Coronary artery (tissue), 2 donors: ENCODE measurements at regions not wholly inside any gene's neighbourhood (a gene's known extent, or its start where the extent isn't known, plus 50 kb on each side); places are given as distances from the start of the nearest gene placed in this dataset.
"Not testable (repeated sequence)": the region's sequence is repeated elsewhere in the genome, so short reads cannot be mapped to it uniquely, and the experiment has no call there.

Source experiments
- DNase-seq: peaks from one replicate; pipeline ENCODE4 v3.0.0-alpha.2; 2017; ENCODE audit warnings: low spot score
- H3K27ac ChIP-seq, 2 donors: fragments of 200-600 bp; sonication (generic); one replicate each; pipeline ENCODE4 v1.5.1; 2016 to 2019
- H3K4me3 ChIP-seq: fragments of 200-600 bp; sonication (generic); 2 replicates; pipeline ENCODE4 v1.5.1; 2016; ENCODE audit warnings: mild to moderate bottlenecking, moderate library complexity
- CTCF ChIP-seq: fragments of 200-600 bp; sonication (generic); IDR thresholded peaks from one replicate; pipeline ENCODE4 v1.5.1; 2019; ENCODE audit warnings: antibody characterized with exemption

- Histone ChIP-seq H3K4me3 (no peak overlapping the region), H3K27ac (no peak overlapping the region)
- TF ChIP-seq CTCF = no peak
- DNase-seq = no peak
Observed at GRCh38 chr20:1845163-1845523, 50.1 kb upstream of the SIRPA start.

GRCh38 chr20:1844325-1845162, 50.7 kb upstream of the SIRPA start:
- no peak for TF ChIP-seq CTCF

GRCh38 chr20:1842281-1842680, 52.9 kb upstream of the SIRPA start:
- no peak for DNase-seq
- no peak for TF ChIP-seq CTCF
- Histone ChIP-seq H3K27ac (no peak overlapping the region), H3K4me3 (no peak overlapping the region)

More at GRCh38 chr20:1844325-1845162, 50.7 kb upstream of the SIRPA start:
- H3K27ac ChIP-seq = peak overlapping the region in 1 of 2 donors; percentile 9
- no peak overlapping the region for H3K4me3 ChIP-seq
- DNase-seq = no peak

- Histone ChIP-seq H3K27ac (no peak overlapping the region), H3K4me3 (no peak overlapping the region)
- DNase-seq = no peak
- TF ChIP-seq CTCF = no peak
Observed at GRCh38 chr20:1841554-1842140, 53.6 kb upstream of the SIRPA start.

- H3K27ac ChIP-seq = no peak overlapping the region
- no peak for TF ChIP-seq CTCF
- no peak overlapping the region for H3K4me3 ChIP-seq
- no peak for DNase-seq
Observed at GRCh38 chr20:1840817-1841553, 54.2 kb upstream of the SIRPA start.

GRCh38 chr20:1839376-1840317, 55.6 kb upstream of the SIRPA start:
- H3K27ac ChIP-seq = peak overlapping the region in 1 of 2 donors; percentile 60
- not testable (repeated sequence) for DNase-seq, H3K4me3 ChIP-seq
